Heart right ventricle (tissue), 16 donors: ENCODE measurements at regions not wholly inside any gene's neighbourhood (a gene's known extent, or its start where the extent isn't known, plus 50 kb on each side); places are given as distances from the start of the nearest gene placed in this dataset.

Source experiments
- ATAC-seq, 8 donors: fragments of 200-7000 bp; cut with Tn5 transposase; one replicate each; pipeline ENCODE4 v1.9.1; 2020; ENCODE audit warnings: mild to moderate bottlenecking in 8 of 8, moderate library complexity in 8 of 8, moderate number of reproducible peaks in 1 of 8
- DNase-seq, 2 donors: peaks; one replicate each; pipeline ENCODE4 v3.0.0-alpha.2; 2020
- H3K27ac ChIP-seq, 10 donors: fragments of 200-600 bp; sonication (generic) in 2 of 10; one replicate each; pipeline versions ENCODE4 v1.5.0 to v1.8.0; 2020 to 2022; ENCODE audit warnings: mild to moderate bottlenecking in 3 of 10
- H3K27me3 ChIP-seq, 7 donors: fragments of 200-600 bp; one replicate each; pipeline ENCODE4 v1.8.0; 2021 to 2022; ENCODE audit warnings: mild to moderate bottlenecking in 2 of 7
- H3K36me3 ChIP-seq, 9 donors: fragments of 200-600 bp; sonication (generic) in 1 of 9; one replicate each; pipeline versions ENCODE4 v1.5.0 to v1.8.0; 2020 to 2022; ENCODE audit warnings: mild to moderate bottlenecking in 2 of 9
- H3K4me1 ChIP-seq, 9 donors: fragments of 200-600 bp; sonication (generic) in 1 of 9; one replicate each; pipeline versions ENCODE4 v1.5.0 to v1.8.0; 2020 to 2022; ENCODE audit warnings: mild to moderate bottlenecking in 4 of 9
- H3K4me3 ChIP-seq, 10 donors: fragments of 200-600 bp; sonication (generic) in 2 of 10; one replicate each; pipeline versions ENCODE4 v1.5.0 to v1.8.0; 2020 to 2022; ENCODE audit warnings: mild to moderate bottlenecking in 7 of 10, moderate library complexity in 2 of 10
- H3K9me3 ChIP-seq, 11 donors: fragments of 200-600 bp in 10 of 11; sonication (generic) in 2 of 11; one replicate each; pipeline versions ENCODE4 v1.5.0 to v1.8.0; 2013 to 2022; ENCODE audit warnings: mild to moderate bottlenecking in 2 of 11, control low read depth in 1 of 11, moderate library complexity in 1 of 11
- WGBS, 2 donors: extraction: QIAGEN DNeasy Blood & Tissue Kit; methylation state at CpG; one replicate each; pipeline ENCODE4 v1.1.7; 2013; ENCODE audit warnings: inconsistent platforms in 1 of 2; 5-methylcytosine and 5-hydroxymethylcytosine counted together
- intact Hi-C, 10 donors: fragments of 100-400 bp; cut with DNase I; formaldehyde crosslinking; loops; one replicate each; pipeline versions ENCODE4 v1.11.1 to v1.14.2; 2022
- TF ChIP-seq, protein P1 (sequence below), 9 donors: fragments of 200-600 bp; sonication (generic) in 2 of 9; IDR thresholded peaks; one replicate each; pipeline versions ENCODE4 v1.5.0 to v1.8.0; 2021 to 2022; ENCODE audit warnings: antibody characterized with exemption in 9 of 9, mild to moderate bottlenecking in 5 of 9, moderate library complexity in 1 of 9
- donor health status: Arrhythmogenic right ventricular cardiomyopathy.
- donor health status: ischemic (EF 13 %, LVEDD 7.1; RV severe dilation, severe dysfunction).
- donor health status: healthy with polysubstance abuse.
- donor health status: DM: no; HTN: yes; CAD: no.
- donor health status: DM: no; HTN: no; CAD: no.
- donor health status: ischemic (EF 25% LVEDD 6.9; RV normal size, moderate dysfunction).
- donor health status: ischemic (EF 25% LVEDD 5.7; RV mildly dilated, moderate dysfunction).
- donor health status: healthy.
- donor health status: DM: yes; HTN: yes; CAD: no.
- donor health status: Ischemic cardiomyopathy.
- donor health status: ischemic (EF 35%, LVEDD 5.7; RV mildly dilated, moderate dysfunction).
- donor health status: nonischemic (EF 11% LVEDD 7.7; RV severe dilation, severe dysfunction).
- donor health status: DM: yes; HTN: yes; CAD: no.
- donor health status: PGD.
- donor health status: ischemic (EF 29% LVEDD 5.4; RV normal size, mild dysfunction).
- donor health status: nonischemic (EF 23%, LVEDD 6.1; RV moderate dilation, normal function).

DNA sequence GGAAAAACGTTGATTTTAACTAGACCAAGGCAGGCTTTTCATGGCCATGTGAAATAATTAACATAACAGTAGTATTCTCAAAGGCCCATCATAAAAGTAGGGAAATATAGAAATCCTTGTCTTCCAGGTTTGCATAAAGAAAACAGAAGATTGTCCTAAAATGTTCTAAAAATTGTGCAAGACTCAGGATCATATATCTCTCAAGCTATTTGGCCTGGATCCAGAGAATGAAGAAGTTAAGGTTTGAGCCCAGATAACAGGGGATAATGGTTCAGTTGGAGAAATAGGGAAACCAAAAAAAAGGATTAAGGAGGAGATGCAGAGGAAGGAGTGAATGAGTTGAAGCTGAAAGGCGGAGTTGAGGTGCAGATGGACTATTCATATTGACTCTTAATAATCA is 555.5 kb upstream of the NR5A2 start:
- intact Hi-C loops, result no loop called here
- 84 to 87% methylated on average over 2 of the region's 2 CpGs for WGBS, 2 donors

DNA sequence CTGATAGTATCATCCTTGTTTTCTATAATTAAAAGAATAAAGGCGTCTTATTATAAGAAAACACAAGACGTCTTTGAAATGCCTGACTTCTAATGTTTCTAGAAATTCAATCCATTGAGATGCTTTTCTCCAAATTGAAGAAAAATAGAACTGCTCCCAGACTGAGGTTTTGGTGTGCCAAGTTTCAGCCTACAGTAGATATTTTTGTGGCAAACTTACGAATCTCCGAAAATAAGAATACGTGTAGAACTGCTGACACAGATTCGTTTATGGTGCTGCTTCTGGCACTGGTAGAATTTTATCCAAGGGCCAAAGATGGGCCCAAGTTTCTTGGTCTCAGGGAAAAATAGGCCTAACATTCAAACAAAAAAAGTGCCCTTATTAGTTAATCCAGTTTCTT is 554.5 kb upstream of the NR5A2 start:
- intact Hi-C loops, result no loop called here
- no peaks in the 10 kb centered on the region for H3K4me1 ChIP-seq
- 88 to 93% methylated on average over 6 of the region's 6 CpGs for WGBS, 2 donors

More for the DNA sequence above, 555.5 kb upstream of the NR5A2 start:
- Histone ChIP-seq H3K4me1 (no peaks in the 10 kb centered on the region), H3K9me3 (peaks cover 0 to 5% (median 0%) of the 10 kb centered on the region in 11 donors), H3K4me3 (no peak overlapping the region), H3K36me3 (no peaks in the 10 kb centered on the region), H3K27ac (no peak overlapping the region), H3K27me3 (no peaks in the 10 kb centered on the region)
- TF ChIP-seq, protein P1, sequence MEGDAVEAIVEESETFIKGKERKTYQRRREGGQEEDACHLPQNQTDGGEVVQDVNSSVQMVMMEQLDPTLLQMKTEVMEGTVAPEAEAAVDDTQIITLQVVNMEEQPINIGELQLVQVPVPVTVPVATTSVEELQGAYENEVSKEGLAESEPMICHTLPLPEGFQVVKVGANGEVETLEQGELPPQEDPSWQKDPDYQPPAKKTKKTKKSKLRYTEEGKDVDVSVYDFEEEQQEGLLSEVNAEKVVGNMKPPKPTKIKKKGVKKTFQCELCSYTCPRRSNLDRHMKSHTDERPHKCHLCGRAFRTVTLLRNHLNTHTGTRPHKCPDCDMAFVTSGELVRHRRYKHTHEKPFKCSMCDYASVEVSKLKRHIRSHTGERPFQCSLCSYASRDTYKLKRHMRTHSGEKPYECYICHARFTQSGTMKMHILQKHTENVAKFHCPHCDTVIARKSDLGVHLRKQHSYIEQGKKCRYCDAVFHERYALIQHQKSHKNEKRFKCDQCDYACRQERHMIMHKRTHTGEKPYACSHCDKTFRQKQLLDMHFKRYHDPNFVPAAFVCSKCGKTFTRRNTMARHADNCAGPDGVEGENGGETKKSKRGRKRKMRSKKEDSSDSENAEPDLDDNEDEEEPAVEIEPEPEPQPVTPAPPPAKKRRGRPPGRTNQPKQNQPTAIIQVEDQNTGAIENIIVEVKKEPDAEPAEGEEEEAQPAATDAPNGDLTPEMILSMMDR (IDR thresholded peaks at IDR 0.05), result no peak
- ATAC-seq, result no peak
- no peak for DNase-seq

DNA sequence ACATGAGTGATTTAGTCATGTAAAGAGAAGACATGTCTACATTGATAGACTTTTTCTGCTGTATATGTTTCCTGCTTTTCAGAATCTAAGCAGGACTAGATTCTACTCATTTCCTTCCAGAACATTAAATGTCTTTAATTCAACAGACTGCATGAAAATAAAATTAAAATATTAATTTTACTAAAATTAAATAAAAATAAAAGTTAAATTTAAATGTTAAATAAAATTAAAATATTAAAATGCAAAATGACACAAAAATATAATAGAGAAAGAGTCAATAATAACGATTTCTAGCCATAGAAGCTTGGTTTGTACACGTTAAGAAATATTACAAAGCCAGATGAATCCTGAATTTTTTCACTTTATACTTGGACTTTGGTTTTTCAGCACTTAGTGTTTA is 552.8 kb upstream of the NR5A2 start:
- Histone ChIP-seq H3K4me1 (no peaks in the 10 kb centered on the region), H3K4me3 (no peak overlapping the region), H3K27ac (no peak overlapping the region), H3K27me3 (no peaks in the 10 kb centered on the region), H3K36me3 (no peaks in the 10 kb centered on the region), H3K9me3 (no peaks in the 10 kb centered on the region)
- DNase-seq (no peak), ATAC-seq (no peak)
- TF ChIP-seq, protein P1 (IDR thresholded peaks at IDR 0.05), result no peak
- 60 to 77% methylated on average over 2 of the region's 2 CpGs for WGBS, 2 donors
- intact Hi-C loops, result no loop called here

More for the DNA sequence above, 554.5 kb upstream of the NR5A2 start:
- Histone ChIP-seq H3K36me3 (no peaks in the 10 kb centered on the region), H3K27ac (no peak overlapping the region), H3K4me3 (no peak overlapping the region), H3K27me3 (no peaks in the 10 kb centered on the region), H3K9me3 (peaks cover 0 to 5% (median 0%) of the 10 kb centered on the region in 11 donors)
- TF ChIP-seq, protein P1 (IDR thresholded peaks at IDR 0.05), result no peak
- DNase-seq, result no peak
- ATAC-seq, result no peak

DNA sequence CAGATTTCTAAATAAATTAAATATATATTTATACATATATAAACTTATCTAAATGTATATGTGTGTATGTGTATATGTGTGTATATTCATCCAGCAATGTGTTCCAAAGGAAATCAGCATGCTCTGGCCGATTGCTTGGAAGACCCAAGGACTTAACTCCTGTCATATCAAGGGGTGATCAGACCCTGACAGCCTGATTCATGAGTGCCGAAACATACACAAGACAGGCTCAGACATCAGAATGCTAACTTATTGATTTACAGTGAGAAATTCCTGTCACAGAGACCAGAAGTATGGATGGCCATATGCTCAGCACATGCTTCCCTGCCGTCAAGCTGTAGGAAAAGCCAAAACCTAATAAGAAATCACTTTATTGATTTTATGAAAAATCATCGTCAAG is 545.1 kb upstream of the NR5A2 start:
- no peak for ATAC-seq
- H3K9me3 ChIP-seq, result no peaks in the 10 kb centered on the region
- no peaks in the 10 kb centered on the region for H3K27me3 ChIP-seq
- DNase-seq, result no peak
- no peak overlapping the region for H3K4me3 ChIP-seq
- no peaks in the 10 kb centered on the region for H3K4me1 ChIP-seq
- WGBS, 2 donors, result 82 to 86% methylated on average over 4 of the region's 4 CpGs
- no peaks in the 10 kb centered on the region for H3K36me3 ChIP-seq
- intact Hi-C loops, result no loop called here
- TF ChIP-seq, protein P1 (IDR thresholded peaks at IDR 0.05), result no peak
- H3K27ac ChIP-seq, result no peak overlapping the region
